ENCODE measurements at regions not wholly inside any gene's neighbourhood (a gene's known extent, or its start where the extent isn't known, plus 50 kb on each side); places are given as distances from the start of the nearest gene placed in this dataset.

- TF ChIP-seq CTCF (IDR thresholded peaks at IDR 0.05) (no peak), SMC3 (IDR thresholded peaks at IDR 0.05) (no peak), RCOR1 (IDR thresholded peaks at IDR 0.05; ENCODE audit: low read depth, low read length) (no peak)
These were observed 91.4 kb upstream of the FLRT2 start for GRCh38 chr14:85438481-85438942.
